Right atrium auricular region (tissue), 2 donors: ENCODE measurements at regions not wholly inside any gene's neighbourhood (a gene's known extent, or its start where the extent isn't known, plus 50 kb on each side); places are given as distances from the start of the nearest gene placed in this dataset.

Experiments used
- DNase-seq: peaks from one replicate; pipeline ENCODE4 v3.0.0-alpha.2; 2019; ENCODE audit warnings: low spot score
- H3K27ac ChIP-seq, 2 donors: fragments of 200-600 bp; sonication (generic); 1 replicate in 1 of 2; 2 replicates in 1 of 2; pipeline ENCODE4 v1.5.1; 2016 to 2019
- H3K27me3 ChIP-seq, 2 donors: fragments of 200-600 bp; sonication (generic); one replicate each; pipeline versions ENCODE4 v1.5.1 to v1.6.0; 2017 to 2019
- H3K36me3 ChIP-seq: fragments of 200-600 bp; sonication (generic); one replicate; pipeline ENCODE4 v1.5.1; 2016
- H3K4me1 ChIP-seq, 2 donors: fragments of 200-600 bp; sonication (generic); one replicate each; pipeline versions ENCODE4 v1.5.1 to v1.6.0; 2017 to 2019
- H3K4me3 ChIP-seq, 2 donors: fragments of 200-600 bp; sonication (generic); 1 replicate in 1 of 2; 2 replicates in 1 of 2; pipeline ENCODE4 v1.5.1; 2017 to 2019; ENCODE audit warnings: mild to moderate bottlenecking in 1 of 2, moderate library complexity in 1 of 2
- H3K9me3 ChIP-seq, 2 donors: fragments of 200-600 bp; sonication (generic); one replicate each; pipeline ENCODE4 v1.5.1; 2019
- CTCF ChIP-seq, 2 donors: fragments of 200-600 bp; sonication (generic); IDR thresholded peaks; one replicate each; pipeline ENCODE4 v1.5.1; 2019; ENCODE audit warnings: antibody characterized with exemption in 2 of 2

GRCh38 chr3:117556646-117557407 is 847.2 kb downstream of the TUSC7 start:
- Histone ChIP-seq H3K27me3 (no peaks in the 10 kb centered on the region), H3K36me3 (no peaks in the 10 kb centered on the region), H3K9me3 (no peaks in the 10 kb centered on the region), H3K27ac (no peak overlapping the region), H3K4me1 (no peaks in the 10 kb centered on the region), H3K4me3 (no peak overlapping the region)
- TF ChIP-seq CTCF (IDR thresholded peaks at IDR 0.05), result no peak
- no peak for DNase-seq

- no peaks in the 10 kb centered on the region for H3K4me1 ChIP-seq
- no peak for TF ChIP-seq CTCF (IDR thresholded peaks at IDR 0.05)
- no peak overlapping the region for H3K27ac ChIP-seq
- H3K36me3 ChIP-seq, result no peaks in the 10 kb centered on the region
- H3K9me3 ChIP-seq, result no peaks in the 10 kb centered on the region
- no peak for DNase-seq
- no peaks in the 10 kb centered on the region for H3K27me3 ChIP-seq
- H3K4me3 ChIP-seq, result no peak overlapping the region
Measured at GRCh38 chr3:117557464-117558090, 848.0 kb downstream of the TUSC7 start.

- no peak for DNase-seq
- H3K4me3 ChIP-seq, result no peak overlapping the region
- no peaks in the 10 kb centered on the region for H3K9me3 ChIP-seq
- no peak for TF ChIP-seq CTCF (IDR thresholded peaks at IDR 0.05)
- no peak overlapping the region for H3K27ac ChIP-seq
- no peaks in the 10 kb centered on the region for H3K27me3 ChIP-seq
- no peaks in the 10 kb centered on the region for H3K36me3 ChIP-seq
- H3K4me1 ChIP-seq, result no peaks in the 10 kb centered on the region
Measured at GRCh38 chr3:117558681-117559080, 849.1 kb downstream of the TUSC7 start.

GRCh38 chr3:117562000-117562399 is 852.4 kb downstream of the TUSC7 start:
- no peaks in the 10 kb centered on the region for H3K4me1 ChIP-seq
- H3K36me3 ChIP-seq, result no peaks in the 10 kb centered on the region
- no peaks in the 10 kb centered on the region for H3K27me3 ChIP-seq
- no peak overlapping the region for H3K27ac ChIP-seq
- TF ChIP-seq CTCF (IDR thresholded peaks at IDR 0.05), result no peak
- no peak overlapping the region for H3K4me3 ChIP-seq
- H3K9me3 ChIP-seq, result no peaks in the 10 kb centered on the region
- DNase-seq, result no peak

- Histone ChIP-seq H3K9me3 (no peaks in the 10 kb centered on the region), H3K27ac (no peak overlapping the region), H3K27me3 (no peaks in the 10 kb centered on the region), H3K4me3 (no peak overlapping the region), H3K36me3 (no peaks in the 10 kb centered on the region), H3K4me1 (no peaks in the 10 kb centered on the region)
- TF ChIP-seq CTCF (IDR thresholded peaks at IDR 0.05), result no peak
- no peak for DNase-seq
Measured at GRCh38 chr3:117563063-117563462, 853.5 kb downstream of the TUSC7 start.
